T-helper 2 cell treated with Interferon-gamma antibody and Interleukin-4, amounts not matched to agents 5 μg/mL and 100 μg/mL, for 36 hours (primary cell): ENCODE measurements at regions not wholly inside any gene's neighbourhood (a gene's known extent, or its start where the extent isn't known, plus 50 kb on each side); places are given as distances from the start of the nearest gene placed in this dataset.
"Not testable (repeated sequence)": the region's sequence is repeated elsewhere in the genome, so short reads cannot be mapped to it uniquely, and the experiment has no call there.

ENCODE experiments used
- DNase-seq: peaks from one replicate; pipeline ENCODE4 v3.0.0; 2021; ENCODE audit warnings: low spot score
- H3K27ac Mint-ChIP-seq: one replicate; pipeline ENCODE4 v1.8.0; 2021; ENCODE audit warnings: mild to moderate bottlenecking, mixed read lengths
- H3K27me3 Mint-ChIP-seq: one replicate; pipeline ENCODE4 v1.8.0; 2021; ENCODE audit warnings: low read depth, mixed read lengths
- H3K36me3 Mint-ChIP-seq: one replicate; pipeline ENCODE4 v1.8.0; 2021; ENCODE audit warnings: low read depth, mixed read lengths
- H3K4me1 Mint-ChIP-seq: one replicate; pipeline ENCODE4 v1.8.0; 2021; ENCODE audit warnings: low read depth, mixed read lengths
- H3K4me3 Mint-ChIP-seq: one replicate; pipeline ENCODE4 v1.8.0; 2022; ENCODE audit warnings: mild to moderate bottlenecking, moderate library complexity, mixed read lengths
- H3K9me3 Mint-ChIP-seq: one replicate; pipeline ENCODE4 v1.8.0; 2021; ENCODE audit warnings: mixed read lengths

DNA sequence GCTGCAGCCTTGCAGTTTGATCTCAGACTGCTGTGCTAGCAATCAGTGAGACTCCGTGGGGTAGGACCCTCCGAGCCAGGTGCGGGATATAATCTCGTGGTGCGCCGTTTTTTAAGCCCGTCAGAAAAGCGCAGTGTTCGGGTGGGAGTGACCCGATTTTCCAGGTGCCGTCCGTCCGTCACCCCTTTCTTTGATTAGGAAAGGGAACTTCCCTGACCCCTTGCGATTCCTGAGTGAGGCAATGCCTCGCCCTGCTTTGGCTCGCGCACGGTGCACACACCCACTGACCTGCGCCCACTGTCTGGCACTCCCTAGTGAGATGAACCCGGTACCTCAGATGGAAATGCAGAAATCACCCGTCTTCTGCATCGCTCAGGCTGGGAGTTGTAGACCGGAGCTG lies 203.2 kb downstream of the SNCAIP start:
- not testable (repeated sequence) for H3K27me3 Mint-ChIP-seq, H3K36me3 Mint-ChIP-seq, H3K9me3 Mint-ChIP-seq, DNase-seq, H3K4me1 Mint-ChIP-seq, H3K4me3 Mint-ChIP-seq, H3K27ac Mint-ChIP-seq

DNA sequence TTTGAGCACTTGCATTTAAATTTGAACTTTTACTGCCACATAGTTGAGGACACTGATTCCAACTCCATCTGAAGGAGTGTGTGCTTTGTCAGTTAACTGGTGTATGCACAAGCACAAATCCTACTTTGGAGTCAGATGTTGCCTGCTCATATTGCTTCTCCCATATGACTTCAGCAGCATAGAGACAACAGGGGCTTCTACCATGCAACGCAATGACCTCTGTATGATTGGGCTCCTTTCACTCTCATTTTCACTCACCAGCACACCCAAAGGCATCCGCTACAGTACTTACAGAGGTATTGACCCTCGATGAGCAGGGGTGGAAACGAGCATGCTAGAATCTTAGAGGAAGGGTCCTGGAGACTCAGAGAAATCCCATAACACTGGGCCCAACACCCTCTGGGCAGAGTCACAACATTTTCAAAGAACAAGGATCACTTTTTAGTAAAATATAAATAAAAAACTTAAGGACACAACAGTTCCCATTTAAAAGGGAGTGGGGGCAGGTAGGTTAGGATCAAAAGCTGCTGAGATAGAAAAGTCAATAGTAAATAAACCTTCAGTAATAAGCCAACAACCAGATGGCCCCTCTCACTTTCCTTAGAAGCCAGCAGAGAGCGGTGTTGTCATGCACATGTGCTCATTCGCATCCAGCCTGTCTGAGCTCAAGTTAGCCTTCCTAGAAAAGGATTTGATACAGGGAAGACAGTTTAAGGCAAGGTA lies 203.8 kb downstream of the SNCAIP start:
- no peak for DNase-seq
- no peaks in the 10 kb centered on the region for H3K36me3 Mint-ChIP-seq
- H3K27me3 Mint-ChIP-seq = no peaks in the 10 kb centered on the region
- H3K27ac Mint-ChIP-seq = no peak overlapping the region
- H3K4me1 Mint-ChIP-seq = no peaks in the 10 kb centered on the region
- no peak overlapping the region for H3K4me3 Mint-ChIP-seq
- H3K9me3 Mint-ChIP-seq = no peaks in the 10 kb centered on the region

- H3K27me3 Mint-ChIP-seq = no peaks in the 10 kb centered on the region
Observed at GRCh38 chr5:122516432-122516743, 204.4 kb downstream of the SNCAIP start.

GRCh38 chr5:122517091-122517490 lies 205.1 kb downstream of the SNCAIP start:
- H3K27ac Mint-ChIP-seq = no peak overlapping the region
- H3K9me3 Mint-ChIP-seq = no peaks in the 10 kb centered on the region
- no peak overlapping the region for H3K4me3 Mint-ChIP-seq
- no peaks in the 10 kb centered on the region for H3K27me3 Mint-ChIP-seq
- DNase-seq = no peak
- H3K4me1 Mint-ChIP-seq = no peaks in the 10 kb centered on the region
- no peaks in the 10 kb centered on the region for H3K36me3 Mint-ChIP-seq

More at GRCh38 chr5:122516432-122516743, 204.4 kb downstream of the SNCAIP start:
- no peaks in the 10 kb centered on the region for H3K36me3 Mint-ChIP-seq
- H3K4me3 Mint-ChIP-seq = no peak overlapping the region
- no peak for DNase-seq
- no peaks in the 10 kb centered on the region for H3K9me3 Mint-ChIP-seq
- no peak overlapping the region for H3K27ac Mint-ChIP-seq
- no peaks in the 10 kb centered on the region for H3K4me1 Mint-ChIP-seq

DNA sequence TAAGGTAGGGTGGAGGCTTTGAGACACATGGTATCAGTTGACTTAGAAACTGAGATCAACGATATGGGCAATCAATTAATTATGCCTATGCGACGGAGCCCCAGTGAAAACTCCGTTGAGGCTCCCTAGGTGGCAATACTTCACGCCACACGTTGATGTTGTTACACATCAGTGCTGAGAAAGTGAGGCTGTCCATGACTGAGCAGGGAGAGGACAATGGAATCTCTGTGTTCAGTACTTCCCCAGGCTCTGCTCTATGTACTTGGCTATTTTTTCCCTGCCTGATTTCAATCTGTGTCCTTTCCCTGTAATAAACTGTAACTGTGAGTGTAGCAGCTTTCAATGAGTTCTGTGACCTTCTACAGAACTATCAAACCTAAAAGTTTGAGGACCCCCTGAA lies 211.7 kb downstream of the SNCAIP start:
- Mint-ChIP-seq H3K27ac (no peak overlapping the region), H3K9me3 (no peaks in the 10 kb centered on the region), H3K4me1 (no peaks in the 10 kb centered on the region), H3K4me3 (no peak overlapping the region), H3K36me3 (no peaks in the 10 kb centered on the region), H3K27me3 (no peaks in the 10 kb centered on the region)
- no peak for DNase-seq

GRCh38 chr5:122527547-122527946 lies 215.5 kb downstream of the SNCAIP start:
- H3K4me1 Mint-ChIP-seq = no peaks in the 10 kb centered on the region
- no peaks in the 10 kb centered on the region for H3K9me3 Mint-ChIP-seq
- no peak for DNase-seq
- no peaks in the 10 kb centered on the region for H3K36me3 Mint-ChIP-seq
- no peak overlapping the region for H3K27ac Mint-ChIP-seq
- no peak overlapping the region for H3K4me3 Mint-ChIP-seq
- H3K27me3 Mint-ChIP-seq = peaks cover 2% of the 10 kb centered on the region

GRCh38 chr5:122532035-122532434 lies 220.0 kb downstream of the SNCAIP start:
- Mint-ChIP-seq H3K4me3 (no peak overlapping the region), H3K36me3 (no peaks in the 10 kb centered on the region), H3K27ac (no peak overlapping the region), H3K9me3 (no peaks in the 10 kb centered on the region), H3K27me3 (peaks cover 2% of the 10 kb centered on the region), H3K4me1 (no peaks in the 10 kb centered on the region)
- no peak for DNase-seq

GRCh38 chr5:122533825-122534224 lies 221.8 kb downstream of the SNCAIP start:
- DNase-seq = no peak
- Mint-ChIP-seq H3K36me3 (no peaks in the 10 kb centered on the region), H3K4me3 (no peak overlapping the region), H3K9me3 (no peaks in the 10 kb centered on the region), H3K27me3 (peaks cover 2% of the 10 kb centered on the region), H3K27ac (no peak overlapping the region), H3K4me1 (no peaks in the 10 kb centered on the region)

GRCh38 chr5:122534829-122535228 lies 222.8 kb downstream of the SNCAIP start:
- H3K27ac Mint-ChIP-seq = no peak overlapping the region
- no peaks in the 10 kb centered on the region for H3K9me3 Mint-ChIP-seq
- H3K27me3 Mint-ChIP-seq = peaks cover 2% of the 10 kb centered on the region
- no peaks in the 10 kb centered on the region for H3K36me3 Mint-ChIP-seq
- no peak overlapping the region for H3K4me3 Mint-ChIP-seq
- H3K4me1 Mint-ChIP-seq = no peaks in the 10 kb centered on the region
- DNase-seq = no peak

GRCh38 chr5:122541388-122541787 lies 229.4 kb downstream of the SNCAIP start:
- Mint-ChIP-seq H3K9me3 (no peaks in the 10 kb centered on the region), H3K4me1 (no peaks in the 10 kb centered on the region), H3K4me3 (no peak overlapping the region), H3K27me3 (no peaks in the 10 kb centered on the region), H3K27ac (no peak overlapping the region), H3K36me3 (no peaks in the 10 kb centered on the region)
- no peak for DNase-seq

GRCh38 chr5:122545986-122546385 lies 228.9 kb upstream of the SNX2 start:
- no peak for DNase-seq
- Mint-ChIP-seq H3K9me3 (no peaks in the 10 kb centered on the region), H3K4me3 (no peak overlapping the region), H3K27ac (no peak overlapping the region), H3K36me3 (no peaks in the 10 kb centered on the region), H3K4me1 (no peaks in the 10 kb centered on the region), H3K27me3 (no peaks in the 10 kb centered on the region)

DNA sequence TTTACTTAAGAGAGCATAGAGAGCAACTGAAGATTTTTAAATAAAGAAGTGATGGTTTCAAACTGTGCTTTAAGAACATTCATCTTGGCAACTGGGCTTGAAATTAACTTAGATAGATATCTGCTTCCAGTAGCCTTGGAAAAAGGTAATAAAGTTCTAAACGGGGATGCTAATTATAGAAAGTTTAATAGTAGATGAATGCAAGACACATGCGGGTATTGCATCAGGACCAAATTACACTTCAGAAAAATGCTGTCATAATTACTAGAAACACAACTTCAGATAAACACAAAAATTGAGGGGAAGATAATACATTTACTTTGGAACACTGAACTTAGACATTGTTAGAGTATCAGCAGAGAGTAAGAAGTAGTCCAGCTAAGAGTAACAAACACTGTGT lies 227.7 kb upstream of the SNX2 start:
- Mint-ChIP-seq H3K27ac (no peak overlapping the region), H3K4me3 (no peak overlapping the region), H3K4me1 (no peaks in the 10 kb centered on the region), H3K9me3 (no peaks in the 10 kb centered on the region), H3K36me3 (no peaks in the 10 kb centered on the region), H3K27me3 (no peaks in the 10 kb centered on the region)
- no peak for DNase-seq

GRCh38 chr5:122547669-122548068 lies 227.2 kb upstream of the SNX2 start:
- H3K36me3 Mint-ChIP-seq = no peaks in the 10 kb centered on the region
- H3K4me3 Mint-ChIP-seq = no peak overlapping the region
- no peaks in the 10 kb centered on the region for H3K9me3 Mint-ChIP-seq
- no peak for DNase-seq
- H3K4me1 Mint-ChIP-seq = no peaks in the 10 kb centered on the region
- H3K27ac Mint-ChIP-seq = no peak overlapping the region
- no peaks in the 10 kb centered on the region for H3K27me3 Mint-ChIP-seq

DNA sequence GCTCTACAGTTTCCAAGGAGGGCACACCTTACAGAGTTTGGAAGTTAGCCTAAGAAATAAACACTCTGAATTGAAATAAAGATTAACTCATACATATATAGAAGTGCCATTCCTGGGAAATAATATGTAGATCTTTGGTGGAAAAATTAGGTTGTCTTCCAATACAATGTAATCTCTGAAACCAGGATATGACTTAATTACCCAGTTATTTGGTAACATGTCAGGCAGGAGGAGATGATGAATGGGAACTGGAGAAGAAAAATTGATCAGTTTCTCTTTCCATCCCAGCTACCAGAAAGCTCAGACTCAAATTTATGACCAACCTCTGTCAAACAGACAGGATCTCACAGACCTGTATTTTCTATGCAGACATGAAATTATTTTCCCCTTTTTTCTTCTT lies 215.2 kb upstream of the SNX2 start:
- DNase-seq = no peak
- Mint-ChIP-seq H3K27ac (no peak overlapping the region), H3K36me3 (no peaks in the 10 kb centered on the region), H3K27me3 (no peaks in the 10 kb centered on the region), H3K4me3 (no peak overlapping the region), H3K9me3 (no peaks in the 10 kb centered on the region), H3K4me1 (no peaks in the 10 kb centered on the region)

- DNase-seq = no peak
- Mint-ChIP-seq H3K27ac (no peak overlapping the region), H3K9me3 (no peaks in the 10 kb centered on the region), H3K4me3 (no peak overlapping the region), H3K4me1 (no peaks in the 10 kb centered on the region), H3K27me3 (no peaks in the 10 kb centered on the region), H3K36me3 (no peaks in the 10 kb centered on the region)
Observed at GRCh38 chr5:122561209-122561608, 213.7 kb upstream of the SNX2 start.
